Stomach smooth muscle (tissue), 2 donors: ENCODE measurements at regions not wholly inside any gene's neighbourhood (a gene's known extent, or its start where the extent isn't known, plus 50 kb on each side); places are given as distances from the start of the nearest gene placed in this dataset.

Experiments
- H3K27ac ChIP-seq: one replicate; pipeline ENCODE4 v1.7.0; 2013; ENCODE audit warnings: mild to moderate bottlenecking, low read length, inconsistent platforms
- H3K27me3 ChIP-seq, 2 donors: one replicate each; pipeline ENCODE4 v1.7.0; 2013; ENCODE audit warnings: low read length in 2 of 2; ENCODE audit not compliant: insufficient read depth in 2 of 2, control insufficient read depth in 1 of 2
- H3K36me3 ChIP-seq, 2 donors: one replicate each; pipeline ENCODE4 v1.7.0; 2013; ENCODE audit warnings: low read length in 2 of 2; ENCODE audit not compliant: control insufficient read depth in 2 of 2, insufficient read depth in 2 of 2
- H3K4me1 ChIP-seq: one replicate; pipeline ENCODE4 v1.7.0; 2013; ENCODE audit warnings: low read length; ENCODE audit not compliant: control insufficient read depth, insufficient read depth
- H3K4me3 ChIP-seq, 2 donors: one replicate each; pipeline ENCODE4 v1.7.0; 2013; ENCODE audit warnings: low read length in 2 of 2
- H3K9ac ChIP-seq, 2 donors: one replicate each; pipeline ENCODE4 v1.7.0; 2013; ENCODE audit warnings: low read length in 2 of 2, mild to moderate bottlenecking in 1 of 2
- H3K9me3 ChIP-seq, 2 donors: one replicate each; pipeline ENCODE4 v1.7.0; 2013; ENCODE audit warnings: low read length in 2 of 2; ENCODE audit not compliant: control insufficient read depth in 2 of 2
- donor health status: healthy.
- donor health status: Pancreatic carcinoma.

DNA sequence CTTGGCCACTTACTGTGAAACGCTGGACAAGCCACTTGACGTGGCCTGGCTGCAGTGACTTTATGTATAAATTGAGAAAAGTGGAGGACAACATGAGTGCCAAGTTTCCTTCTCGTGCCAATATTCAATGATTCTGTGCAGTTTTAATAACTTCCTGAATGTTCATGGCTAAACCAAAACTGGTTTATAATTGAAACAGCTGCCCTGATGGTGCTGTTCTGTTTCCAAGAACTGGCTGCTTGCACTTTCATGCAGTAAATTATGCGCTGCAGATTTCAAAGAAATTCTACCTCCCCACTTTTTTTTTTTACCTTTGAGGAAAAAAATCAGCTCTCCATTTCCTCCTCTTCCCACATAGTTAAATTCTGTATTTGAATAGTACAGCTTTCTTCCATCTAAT, 205.2 kb upstream of the CASK start:
- Histone ChIP-seq H3K4me3 (no peak overlapping the region), H3K27me3 (peaks cover 0 to 2% of the 10 kb centered on the region in 2 donors), H3K36me3 (no peaks in the 10 kb centered on the region), H3K9me3 (no peaks in the 10 kb centered on the region), H3K27ac (no peak overlapping the region), H3K9ac (no peak overlapping the region), H3K4me1 (no peaks in the 10 kb centered on the region)

DNA sequence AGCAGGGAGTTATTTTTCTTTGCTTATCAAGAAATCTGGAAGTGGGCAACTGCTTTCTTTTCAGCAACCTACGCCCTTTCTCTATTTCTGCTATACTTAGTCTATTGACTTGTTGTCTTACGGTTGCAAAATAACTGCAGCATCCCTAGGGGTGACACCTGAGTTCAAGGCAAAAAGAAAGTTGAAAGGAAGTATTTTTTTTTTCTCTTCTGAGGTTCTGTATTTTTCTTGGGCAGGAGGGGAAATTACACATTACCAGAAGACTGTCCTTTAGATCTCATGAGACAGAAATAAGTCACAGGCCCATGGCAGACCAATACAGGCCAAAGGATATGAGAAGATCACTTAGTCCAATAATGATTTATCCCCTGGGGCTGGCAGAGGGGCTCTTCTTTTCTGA, 204.7 kb upstream of the CASK start:
- Histone ChIP-seq H3K36me3 (no peaks in the 10 kb centered on the region), H3K4me3 (no peak overlapping the region), H3K9ac (no peak overlapping the region), H3K4me1 (no peaks in the 10 kb centered on the region), H3K27ac (no peak overlapping the region), H3K27me3 (peaks cover 0 to 2% of the 10 kb centered on the region in 2 donors), H3K9me3 (no peaks in the 10 kb centered on the region)

DNA sequence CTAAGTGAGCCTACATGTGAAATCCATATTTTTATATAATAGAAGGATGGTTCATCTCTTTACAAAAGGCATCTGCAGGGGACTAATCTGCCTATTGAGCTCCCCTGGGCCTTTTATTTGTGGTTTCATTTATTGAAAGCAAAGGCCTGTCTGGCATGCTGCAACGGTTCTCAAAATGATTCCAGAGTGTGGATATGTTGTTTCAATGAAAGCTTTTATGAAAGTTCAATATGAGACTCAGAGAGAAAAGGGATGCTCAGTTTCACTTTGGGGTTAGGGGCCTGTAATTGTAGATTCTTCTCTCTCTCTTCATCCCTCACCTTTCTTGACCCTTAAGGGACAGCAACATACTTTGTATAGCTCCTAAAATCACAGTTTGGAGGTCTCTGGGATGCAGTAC, 204.2 kb upstream of the CASK start:
- H3K36me3 ChIP-seq: no peaks in the 10 kb centered on the region
- peaks cover 0 to 2% of the 10 kb centered on the region in 2 donors for H3K27me3 ChIP-seq
- no peak overlapping the region for H3K9ac ChIP-seq
- H3K9me3 ChIP-seq: no peaks in the 10 kb centered on the region
- H3K27ac ChIP-seq: no peak overlapping the region
- no peaks in the 10 kb centered on the region for H3K4me1 ChIP-seq
- no peak overlapping the region for H3K4me3 ChIP-seq

DNA sequence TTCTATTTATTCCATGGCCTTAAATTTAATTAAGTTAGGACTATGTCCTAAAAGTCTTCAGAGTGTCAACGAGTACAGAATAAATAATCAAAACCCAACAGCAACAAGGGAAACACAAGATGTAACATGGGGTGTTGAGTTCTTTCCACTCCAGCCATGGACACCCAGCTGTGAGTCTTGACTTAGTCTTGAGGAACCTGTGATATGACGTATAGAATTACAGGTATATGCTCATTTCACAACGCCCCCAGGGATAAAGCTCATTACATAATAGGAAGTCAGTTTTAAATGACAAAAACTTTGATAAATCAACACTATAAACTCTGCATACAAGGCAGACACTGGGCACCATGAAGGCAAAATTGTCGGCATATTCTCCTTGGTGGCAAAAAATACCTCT, 200.0 kb upstream of the CASK start:
- peaks cover 0 to 6% of the 10 kb centered on the region in 2 donors for H3K27me3 ChIP-seq
- H3K27ac ChIP-seq: no peak overlapping the region
- H3K4me3 ChIP-seq: no peak overlapping the region
- no peaks in the 10 kb centered on the region for H3K4me1 ChIP-seq
- no peaks in the 10 kb centered on the region for H3K36me3 ChIP-seq
- no peaks in the 10 kb centered on the region for H3K9me3 ChIP-seq
- no peak overlapping the region for H3K9ac ChIP-seq

DNA sequence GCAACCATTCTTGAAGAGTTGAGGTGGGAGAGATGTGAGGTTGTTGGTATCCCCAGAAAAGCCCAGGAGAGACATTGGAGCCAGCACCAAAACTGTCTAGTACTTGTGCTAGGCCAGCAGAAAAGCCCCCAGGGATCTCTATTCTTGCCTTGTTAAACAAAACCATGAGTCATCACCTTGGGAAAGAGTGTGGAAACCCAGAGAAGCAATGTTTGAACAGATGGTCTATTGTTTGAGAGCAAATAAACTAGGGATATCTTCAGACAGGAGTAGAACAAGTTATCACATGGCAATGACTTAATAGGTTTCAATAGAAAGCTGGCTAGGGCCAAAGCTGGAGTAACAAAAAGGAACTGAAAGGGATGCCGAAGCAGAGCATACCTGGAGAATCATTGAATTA, 195.7 kb upstream of the CASK start:
- Histone ChIP-seq H3K27ac (no peak overlapping the region), H3K9me3 (no peaks in the 10 kb centered on the region), H3K9ac (no peak overlapping the region), H3K27me3 (peaks cover 0 to 3% of the 10 kb centered on the region in 2 donors), H3K4me3 (no peak overlapping the region), H3K36me3 (no peaks in the 10 kb centered on the region), H3K4me1 (no peaks in the 10 kb centered on the region)

DNA sequence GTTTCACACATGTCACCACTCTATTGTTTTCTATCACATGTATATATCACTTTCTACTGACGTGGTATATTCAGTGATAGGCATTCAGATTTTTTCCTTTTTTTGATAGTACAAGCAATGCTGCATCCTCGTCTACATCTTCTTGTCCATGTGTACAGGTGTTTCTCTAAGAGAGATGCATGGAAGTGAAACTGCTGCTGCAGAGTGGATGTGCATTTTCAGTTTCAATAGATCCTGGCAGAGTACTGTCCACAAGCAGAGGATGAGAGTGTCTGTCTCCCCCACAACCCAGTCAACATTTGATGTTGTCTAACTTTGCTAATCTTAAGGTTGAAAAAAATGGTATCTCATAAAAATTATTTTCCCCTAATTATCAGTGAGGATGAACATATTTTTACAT, 194.0 kb upstream of the CASK start:
- H3K9me3 ChIP-seq: no peaks in the 10 kb centered on the region
- no peak overlapping the region for H3K4me3 ChIP-seq
- H3K9ac ChIP-seq: no peak overlapping the region

DNA sequence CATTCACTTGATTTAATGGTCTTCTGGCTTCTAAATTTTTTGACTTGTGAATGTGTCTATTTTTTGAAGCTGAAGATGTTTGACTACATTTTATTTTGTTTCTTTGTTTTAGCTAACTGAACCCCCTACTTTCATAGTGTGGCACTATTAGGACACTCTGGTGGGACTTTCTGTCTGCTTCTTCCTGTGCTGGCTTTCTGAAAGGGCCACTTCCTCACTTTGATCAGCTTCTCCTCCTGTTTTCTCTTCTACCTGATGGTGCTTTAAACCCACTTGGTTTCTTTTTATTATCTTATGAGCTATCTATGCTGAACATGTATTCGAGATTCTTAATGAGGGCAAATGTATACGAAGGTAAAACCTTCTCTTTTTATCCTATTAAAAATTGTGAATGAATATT, 186.1 kb upstream of the CASK start:
- Histone ChIP-seq H3K4me1 (no peaks in the 10 kb centered on the region), H3K27ac (no peak overlapping the region), H3K9me3 (no peaks in the 10 kb centered on the region), H3K27me3 (peaks cover 0 to 2% of the 10 kb centered on the region in 2 donors), H3K36me3 (no peaks in the 10 kb centered on the region), H3K9ac (no peak overlapping the region), H3K4me3 (no peak overlapping the region)

More for the DNA sequence above, 194.0 kb upstream of the CASK start:
- Histone ChIP-seq H3K27ac (no peak overlapping the region), H3K27me3 (peaks cover 0 to 6% of the 10 kb centered on the region in 2 donors), H3K4me1 (no peaks in the 10 kb centered on the region), H3K36me3 (no peaks in the 10 kb centered on the region)

DNA sequence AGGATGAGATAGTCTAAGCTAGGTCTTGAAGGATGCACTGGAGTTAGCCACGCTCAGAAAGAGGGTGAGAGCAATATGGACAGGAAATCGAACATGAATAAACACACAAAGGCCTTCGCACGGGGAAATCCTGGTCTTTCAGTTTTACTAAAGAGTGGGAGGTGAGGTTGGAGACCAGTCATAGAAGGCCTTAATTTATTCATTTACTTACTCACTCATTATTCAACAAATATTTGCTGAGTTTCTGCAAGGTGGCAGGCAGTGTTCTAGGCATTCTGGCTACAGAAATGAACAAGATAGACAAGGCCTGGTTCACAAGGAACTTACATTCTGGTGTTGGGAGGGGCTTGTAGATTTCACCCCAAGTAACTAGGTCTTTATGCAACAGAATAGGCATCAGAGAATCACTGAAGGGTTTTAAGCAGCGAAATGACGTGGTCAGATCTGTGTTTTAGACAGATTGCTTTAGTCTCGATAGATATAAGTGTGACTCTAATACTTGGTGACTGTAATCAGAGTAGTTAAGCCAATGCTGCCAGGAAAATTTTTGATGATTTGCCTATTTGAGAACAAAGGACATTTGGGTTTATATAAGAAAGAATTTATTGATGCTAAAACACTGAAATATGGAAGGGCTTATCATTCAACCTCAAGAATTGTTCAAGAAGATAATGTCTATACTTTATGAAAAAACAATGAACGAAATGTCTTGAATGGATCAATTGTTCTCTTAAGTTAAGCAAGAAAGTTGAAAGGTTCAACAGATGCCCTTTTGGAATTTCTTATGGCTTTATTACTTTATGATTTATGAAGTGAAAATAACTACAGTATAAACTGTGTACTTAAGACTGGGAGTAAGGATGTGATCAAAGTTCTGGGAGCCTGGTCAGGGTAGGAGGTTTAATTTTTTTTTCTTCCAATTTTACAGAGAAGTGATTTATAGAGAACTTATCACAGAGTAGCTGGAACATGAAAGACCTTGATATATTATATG, 184.4 kb upstream of the CASK start:
- Histone ChIP-seq H3K9me3 (no peaks in the 10 kb centered on the region), H3K4me1 (no peaks in the 10 kb centered on the region), H3K9ac (no peak overlapping the region), H3K36me3 (no peaks in the 10 kb centered on the region), H3K27me3 (no peaks in the 10 kb centered on the region), H3K4me3 (no peak overlapping the region), H3K27ac (no peak overlapping the region)

DNA sequence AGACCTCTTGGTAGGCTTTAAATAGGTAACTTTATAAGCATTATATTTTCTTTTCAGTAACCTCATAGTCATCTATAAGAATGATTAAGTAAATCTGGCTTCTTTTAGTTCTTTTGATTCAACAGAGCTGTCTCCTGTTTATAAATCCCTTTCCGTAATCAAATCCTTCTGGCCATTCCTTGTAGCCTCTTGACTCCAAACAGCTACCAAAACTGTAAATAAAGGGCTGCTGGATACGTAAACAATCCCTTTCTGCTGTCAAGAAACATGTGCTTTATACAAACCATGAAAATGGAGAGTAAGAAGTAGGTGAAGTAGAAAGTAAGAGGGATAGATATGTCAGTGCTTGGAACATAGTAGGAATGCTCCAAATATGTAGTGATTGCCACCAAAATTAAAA, 183.2 kb upstream of the CASK start:
- no peak overlapping the region for H3K9ac ChIP-seq
- H3K4me3 ChIP-seq: no peak overlapping the region
- no peak overlapping the region for H3K27ac ChIP-seq
- no peaks in the 10 kb centered on the region for H3K9me3 ChIP-seq
- no peaks in the 10 kb centered on the region for H3K27me3 ChIP-seq
- no peaks in the 10 kb centered on the region for H3K4me1 ChIP-seq
- no peaks in the 10 kb centered on the region for H3K36me3 ChIP-seq

DNA sequence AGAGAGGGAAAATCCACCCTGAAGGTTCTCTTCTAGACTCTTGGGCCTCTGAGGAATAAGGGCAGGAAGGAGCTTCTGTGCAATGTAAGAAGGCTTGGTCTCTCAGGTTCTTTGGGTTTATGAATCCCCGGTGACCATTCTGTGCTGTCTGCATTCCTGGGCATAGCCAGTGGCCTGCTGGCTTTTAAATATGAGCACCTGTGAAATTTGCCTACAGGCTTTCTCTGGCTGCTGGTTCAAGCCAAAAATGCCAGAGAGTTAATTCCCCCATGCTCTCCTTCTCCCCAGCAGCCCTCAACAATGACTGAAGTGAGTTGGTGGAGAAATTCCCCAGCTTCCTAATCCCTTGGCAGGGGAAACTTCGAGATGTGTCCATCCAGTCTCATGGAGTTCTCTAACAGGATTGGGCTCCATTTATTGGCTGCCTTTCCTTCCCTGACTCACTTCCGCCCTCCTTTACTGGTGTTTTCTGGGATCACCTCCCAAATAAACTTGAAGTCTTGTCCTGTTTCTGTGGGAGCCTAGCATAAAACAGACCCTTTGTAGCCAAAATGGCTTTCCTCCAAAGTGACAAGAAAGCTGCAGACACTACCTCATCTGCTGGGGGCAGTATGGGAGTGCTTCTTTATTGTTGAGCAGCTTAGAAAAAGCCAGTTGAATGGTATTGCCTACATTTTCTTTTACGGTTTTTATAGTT, 179.4 kb upstream of the CASK start:
- Histone ChIP-seq H3K27ac (no peak overlapping the region), H3K9ac (no peak overlapping the region), H3K36me3 (no peaks in the 10 kb centered on the region), H3K9me3 (no peaks in the 10 kb centered on the region), H3K4me3 (no peak overlapping the region), H3K27me3 (peaks cover 0 to 5% of the 10 kb centered on the region in 2 donors), H3K4me1 (no peaks in the 10 kb centered on the region)

DNA sequence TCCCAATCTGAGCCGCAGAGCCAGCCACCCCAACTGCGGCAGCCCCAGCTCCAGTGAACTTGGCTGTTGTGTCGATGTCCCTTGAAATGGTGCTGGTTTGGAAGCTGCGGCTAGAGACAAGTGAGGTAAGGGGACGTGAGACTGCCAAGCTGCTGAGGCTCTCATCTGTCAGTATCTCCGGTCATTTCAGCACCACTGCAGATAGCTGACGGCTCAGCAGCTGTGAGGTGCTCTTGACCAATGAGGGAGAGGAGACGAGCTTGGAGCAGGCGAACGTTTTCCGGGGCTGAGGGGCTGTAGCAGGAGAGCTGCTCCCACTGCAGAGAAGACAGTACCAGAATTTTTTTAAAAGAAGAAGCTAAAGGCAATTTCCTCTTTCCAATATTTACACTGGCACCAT, 175.5 kb upstream of the CASK start:
- Histone ChIP-seq H3K36me3 (no peaks in the 10 kb centered on the region), H3K4me3 (no peak overlapping the region), H3K27me3 (peaks cover 0 to 11% of the 10 kb centered on the region in 2 donors), H3K9me3 (no peaks in the 10 kb centered on the region), H3K27ac (no peak overlapping the region), H3K9ac (no peak overlapping the region), H3K4me1 (no peaks in the 10 kb centered on the region)
